Activated CD4-positive, alpha-beta T cell treated with anti-CD3 and anti-CD28 coated beads, Interleukin-2, amount 10 ng/mL, durations not matched to agents 7 days and 5 days (primary cell): ENCODE measurements at regions not wholly inside any gene's neighbourhood (a gene's known extent, or its start where the extent isn't known, plus 50 kb on each side); places are given as distances from the start of the nearest gene placed in this dataset.

Experiments used
- CTCF ChIA-PET: fragments of 350-600 bp; sonication (Branson Sonifier 250); formaldehyde crosslinking; loops from one replicate; lab custom pipeline; 2021; ENCODE audit warnings: antibody characterized with exemption; lab: Charles Lee
- POLR2A ChIA-PET: fragments of 350-600 bp; sonication (Branson Sonifier 250); formaldehyde crosslinking; loops from one replicate; lab custom pipeline; 2021; ENCODE audit warnings: antibody characterized with exemption; lab: Charles Lee
- DNase-seq: peaks from one replicate; pipeline ENCODE4 v3.0.0-alpha.2; 2020
- H3K27ac Mint-ChIP-seq: one replicate; pipeline ENCODE4 v1.8.0; 2021; ENCODE audit warnings: mild to moderate bottlenecking, moderate library complexity, mixed read lengths
- H3K27me3 Mint-ChIP-seq: one replicate; pipeline ENCODE4 v1.8.0; 2021; ENCODE audit warnings: mixed read lengths
- H3K36me3 Mint-ChIP-seq: one replicate; pipeline ENCODE4 v1.8.0; 2021; ENCODE audit warnings: low read depth, mixed read lengths
- H3K4me1 Mint-ChIP-seq: one replicate; pipeline ENCODE4 v1.8.0; 2021; ENCODE audit warnings: mixed read lengths
- H3K4me3 Mint-ChIP-seq: one replicate; pipeline ENCODE4 v1.8.0; 2021; ENCODE audit warnings: mild to moderate bottlenecking, moderate library complexity, mixed read lengths
- H3K9me3 Mint-ChIP-seq: one replicate; pipeline ENCODE4 v1.8.0; 2021; ENCODE audit warnings: mixed read lengths

DNA sequence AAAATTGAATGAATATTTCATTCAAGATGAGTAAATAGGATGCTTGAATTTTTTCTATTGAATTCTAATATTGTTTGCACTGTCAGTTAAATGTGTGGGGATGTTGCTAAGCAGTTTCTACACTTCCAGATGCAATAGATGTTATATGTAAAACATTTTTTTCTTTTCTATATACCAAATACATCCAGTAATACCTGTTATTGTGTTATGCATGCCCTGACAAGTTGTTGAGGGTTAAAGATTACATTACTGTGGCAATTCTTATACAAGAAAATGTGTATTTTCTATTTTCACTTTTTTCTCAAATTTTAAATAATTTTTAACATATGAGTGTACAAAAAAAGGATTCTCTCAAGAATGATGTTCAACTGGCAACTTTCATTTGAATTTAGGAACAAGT, 713.9 kb downstream of the GATA3 start:
- Mint-ChIP-seq H3K27ac (no peak overlapping the region), H3K36me3 (no peaks in the 10 kb centered on the region), H3K27me3 (no peaks in the 10 kb centered on the region), H3K4me1 (no peaks in the 10 kb centered on the region), H3K9me3 (no peaks in the 10 kb centered on the region), H3K4me3 (no peak overlapping the region)
- POLR2A ChIA-PET = interaction anchor here (0.7 kb wide), 1 partner anchor 767 kb away, joined by 4 read pairs; no protein-coding TSS in a partner anchor
- DNase-seq = no peak
- CTCF ChIA-PET = interaction anchor here (0.6 kb wide), 1 partner anchor 487 kb away, joined by 3 read pairs; no protein-coding TSS in a partner anchor

DNA sequence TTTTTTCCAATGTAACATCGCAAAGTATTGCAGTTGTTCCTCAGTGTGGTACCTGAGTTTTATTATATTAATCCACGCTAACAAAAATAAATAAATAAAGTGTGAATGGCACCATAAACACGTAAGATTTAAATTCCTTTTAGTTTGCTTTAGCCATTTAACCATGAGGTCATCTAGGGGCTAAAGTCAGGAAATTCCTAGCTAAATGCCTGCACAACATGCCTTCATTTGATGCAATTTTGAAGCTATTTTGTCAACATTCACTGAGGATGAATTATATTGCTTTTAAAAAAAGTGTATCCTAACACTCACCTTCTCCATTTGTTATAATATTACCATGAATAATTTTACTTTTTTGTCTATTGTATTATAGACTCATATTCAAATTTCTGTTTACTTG, 714.4 kb downstream of the GATA3 start:
- no peak overlapping the region for H3K27ac Mint-ChIP-seq

DNA sequence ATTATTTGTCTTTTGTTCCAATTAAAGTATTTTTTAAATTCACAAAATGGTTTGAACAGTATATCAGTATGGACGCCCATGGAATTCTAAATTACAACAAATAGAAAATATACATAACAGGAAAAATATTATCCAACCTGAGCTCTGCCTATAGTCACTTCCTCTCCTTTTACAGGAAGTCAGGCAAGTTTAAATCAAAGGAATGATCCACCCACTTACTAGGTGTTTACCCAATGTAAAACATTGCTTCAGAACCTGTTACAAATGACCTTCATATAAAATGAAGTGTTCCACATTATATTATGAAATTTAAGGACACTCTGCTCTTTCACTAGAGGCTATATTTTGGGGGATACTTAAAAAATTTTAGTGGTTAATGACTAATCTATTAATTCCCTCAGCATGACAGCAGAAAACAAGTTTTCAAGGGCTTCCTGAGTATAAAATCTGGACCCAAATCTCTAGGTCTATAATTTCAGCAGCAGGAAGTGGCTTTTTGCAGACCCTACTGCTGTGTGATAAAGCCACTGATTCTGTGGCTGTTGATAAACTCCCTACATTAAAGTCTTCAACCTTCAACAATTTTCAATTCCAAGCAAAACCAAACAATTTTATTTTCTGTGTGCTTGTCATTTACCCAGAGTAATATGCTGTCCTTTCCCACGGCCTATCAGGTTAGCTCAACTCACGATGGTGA, 722.6 kb downstream of the GATA3 start:
- Mint-ChIP-seq H3K27me3 (no peaks in the 10 kb centered on the region), H3K4me3 (no peak overlapping the region), H3K27ac (peak overlapping the region; percentile 63), H3K36me3 (no peaks in the 10 kb centered on the region), H3K9me3 (peaks cover 3% of the 10 kb centered on the region), H3K4me1 (peaks cover 14% of the 10 kb centered on the region)
- POLR2A ChIA-PET = no interaction called here
- no peak for DNase-seq
- CTCF ChIA-PET = no interaction called here

More for the DNA sequence above, 714.4 kb downstream of the GATA3 start:
- Mint-ChIP-seq H3K4me1 (no peaks in the 10 kb centered on the region), H3K4me3 (no peak overlapping the region), H3K27me3 (no peaks in the 10 kb centered on the region), H3K36me3 (no peaks in the 10 kb centered on the region), H3K9me3 (no peaks in the 10 kb centered on the region)
- DNase-seq = no peak
- ChIA-PET CTCF (no interaction called here), POLR2A (no interaction called here)

DNA sequence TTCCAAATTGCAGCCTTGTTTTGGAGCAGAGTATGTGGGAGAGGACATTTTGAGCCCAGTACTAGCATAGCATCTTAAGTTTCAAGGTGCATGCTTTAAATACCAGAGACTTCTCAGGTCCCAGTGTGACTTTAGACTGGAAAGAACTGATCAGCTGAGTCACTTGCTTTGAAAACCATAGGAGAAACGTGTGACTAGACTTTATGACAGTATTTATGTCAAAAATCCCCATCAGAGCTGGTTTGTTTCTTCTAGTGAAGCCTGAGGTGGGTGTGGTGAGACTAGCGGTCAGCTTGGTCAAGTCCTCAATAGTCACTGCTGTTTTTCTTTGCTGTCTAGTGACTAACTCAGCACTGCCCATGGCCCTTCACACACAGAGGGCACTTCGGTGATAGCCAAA, 724.2 kb downstream of the GATA3 start:
- Mint-ChIP-seq H3K27me3 (no peaks in the 10 kb centered on the region), H3K36me3 (no peaks in the 10 kb centered on the region), H3K9me3 (peaks cover 3% of the 10 kb centered on the region), H3K4me3 (no peak overlapping the region), H3K4me1 (peaks cover 14% of the 10 kb centered on the region), H3K27ac (no peak overlapping the region)
- ChIA-PET CTCF (no interaction called here), POLR2A (no interaction called here)
- DNase-seq = no peak

DNA sequence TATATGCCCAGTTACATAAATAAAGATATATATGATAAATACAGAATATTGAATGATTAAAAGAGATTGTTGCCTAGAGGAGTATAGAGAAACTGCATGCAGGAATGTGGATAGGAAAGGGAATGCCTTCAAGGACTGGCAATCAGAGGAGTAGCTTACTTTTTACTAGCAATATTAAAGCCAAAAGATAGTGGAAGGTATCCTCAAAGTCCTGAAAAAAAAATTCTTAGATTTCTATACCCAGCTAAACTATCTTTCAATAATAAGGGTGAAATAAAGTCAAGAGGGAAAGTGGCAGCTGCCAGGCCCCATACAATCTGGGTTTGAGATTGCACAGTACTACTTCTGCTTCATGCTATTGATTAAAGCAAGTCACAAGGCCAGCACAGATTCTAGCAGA, 733.2 kb downstream of the GATA3 start:
- POLR2A ChIA-PET = no interaction called here
- H3K27ac Mint-ChIP-seq = no peak overlapping the region
- H3K4me1 Mint-ChIP-seq = no peaks in the 10 kb centered on the region
- CTCF ChIA-PET = interaction anchor here (0.5 to 0.9 kb wide), 3 partner anchors 78 to 728 kb away, joined by 3 to 7 read pairs (median 4); no protein-coding TSS in a partner anchor
- peaks cover 18% of the 10 kb centered on the region for H3K9me3 Mint-ChIP-seq
- H3K36me3 Mint-ChIP-seq = no peaks in the 10 kb centered on the region
- H3K4me3 Mint-ChIP-seq = no peak overlapping the region
- no peak for DNase-seq
- H3K27me3 Mint-ChIP-seq = no peaks in the 10 kb centered on the region

DNA sequence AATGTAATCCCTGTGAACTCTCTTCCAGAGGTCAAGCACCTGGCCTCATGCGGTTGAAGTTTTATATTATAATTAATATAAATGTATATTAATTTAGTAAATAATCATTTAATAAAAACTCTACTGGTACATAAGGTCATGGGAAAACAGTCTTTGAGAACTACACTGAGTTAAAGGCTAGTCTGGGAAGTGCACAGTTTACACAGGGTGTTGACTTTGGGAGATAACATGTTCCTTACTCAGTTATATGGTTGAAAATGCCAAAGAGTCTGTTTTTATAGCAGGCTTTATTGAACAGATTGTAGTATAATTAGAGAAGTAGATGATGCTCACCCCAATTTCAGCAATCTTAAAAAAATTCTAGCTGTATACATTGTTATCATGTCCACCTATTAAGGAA, 735.9 kb downstream of the GATA3 start:
- no peaks in the 10 kb centered on the region for H3K4me1 Mint-ChIP-seq
- H3K27ac Mint-ChIP-seq = no peak overlapping the region
- H3K4me3 Mint-ChIP-seq = no peak overlapping the region
- DNase-seq = no peak
- no peaks in the 10 kb centered on the region for H3K27me3 Mint-ChIP-seq
- CTCF ChIA-PET = interaction anchor here (0.6 kb wide), 1 partner anchor 39 kb away, joined by 4 read pairs; no protein-coding TSS in a partner anchor
- H3K9me3 Mint-ChIP-seq = peaks cover 11% of the 10 kb centered on the region
- POLR2A ChIA-PET = no interaction called here
- H3K36me3 Mint-ChIP-seq = no peaks in the 10 kb centered on the region

DNA sequence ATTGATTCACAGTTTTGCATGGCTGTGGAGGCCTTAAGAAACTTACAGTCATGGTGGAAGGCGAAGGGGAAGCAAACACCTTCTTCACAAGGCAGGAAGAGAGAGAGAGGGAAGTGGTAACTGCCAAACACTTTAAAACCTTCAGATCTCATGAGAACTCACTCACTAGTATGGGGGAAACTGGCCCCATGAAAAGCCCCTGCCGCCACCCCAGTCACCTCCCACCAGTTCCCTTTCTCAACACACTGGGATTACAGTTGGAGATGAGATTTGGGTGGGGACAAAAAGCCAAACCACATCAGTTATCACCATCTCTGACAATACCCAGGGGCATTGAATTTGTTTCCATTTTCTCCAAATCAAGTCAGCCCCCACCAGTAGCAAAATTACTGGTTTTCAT, 740.4 kb downstream of the GATA3 start:
- Mint-ChIP-seq H3K36me3 (no peaks in the 10 kb centered on the region), H3K4me1 (no peaks in the 10 kb centered on the region), H3K4me3 (no peak overlapping the region), H3K9me3 (peaks cover 3% of the 10 kb centered on the region), H3K27me3 (no peaks in the 10 kb centered on the region), H3K27ac (no peak overlapping the region)
- ChIA-PET CTCF (no interaction called here), POLR2A (no interaction called here)
- DNase-seq = no peak

DNA sequence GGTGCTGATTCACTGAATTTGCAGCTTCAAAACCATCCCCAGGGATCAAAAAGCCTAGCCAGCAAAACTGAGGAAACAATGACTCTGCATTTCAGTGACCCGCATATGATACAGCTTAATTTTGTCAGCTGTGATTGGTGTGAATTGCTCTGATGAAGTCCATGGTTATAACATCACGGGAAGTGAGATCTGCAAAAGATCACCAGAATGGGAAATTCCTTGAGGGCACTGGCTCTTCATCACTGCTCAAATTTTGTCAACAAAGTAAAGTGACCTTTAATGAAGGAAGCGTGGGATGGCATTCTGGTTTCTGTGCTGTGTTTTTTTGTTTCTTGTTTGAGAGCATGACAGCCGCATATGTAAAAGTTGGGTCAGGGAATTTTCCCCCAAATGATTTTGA, 745.9 kb downstream of the GATA3 start:
- Mint-ChIP-seq H3K36me3 (no peaks in the 10 kb centered on the region), H3K27ac (no peak overlapping the region), H3K4me3 (no peak overlapping the region), H3K27me3 (no peaks in the 10 kb centered on the region), H3K4me1 (no peaks in the 10 kb centered on the region), H3K9me3 (peaks cover 4% of the 10 kb centered on the region)
- ChIA-PET CTCF (no interaction called here), POLR2A (no interaction called here)
- DNase-seq = no peak

DNA sequence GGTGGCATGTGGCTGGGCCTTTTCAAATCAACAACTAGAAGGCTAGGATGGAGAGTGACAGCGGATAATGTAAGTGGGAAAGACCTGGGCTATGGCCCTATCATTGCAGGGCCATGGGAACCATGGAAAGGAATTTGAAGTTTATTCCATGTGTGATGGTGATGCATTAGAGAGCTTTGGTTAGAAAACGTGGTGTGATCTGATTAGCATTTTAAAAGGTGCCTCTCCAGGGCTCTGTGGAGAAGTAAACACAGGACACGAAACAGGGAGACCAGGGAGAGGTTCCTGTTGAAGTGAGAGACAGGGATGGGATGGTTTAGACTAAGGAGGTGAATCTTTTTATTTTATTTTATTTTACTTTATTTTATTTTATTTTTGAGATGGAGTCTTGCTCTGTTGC, 749.5 kb downstream of the GATA3 start:
- DNase-seq = no peak
- H3K9me3 Mint-ChIP-seq = peaks cover 18% of the 10 kb centered on the region
- no peak overlapping the region for H3K4me3 Mint-ChIP-seq
- peaks cover 1% of the 10 kb centered on the region for H3K4me1 Mint-ChIP-seq
- CTCF ChIA-PET = no interaction called here
- H3K27ac Mint-ChIP-seq = no peak overlapping the region
- POLR2A ChIA-PET = no interaction called here
- peaks cover 2% of the 10 kb centered on the region for H3K36me3 Mint-ChIP-seq
- no peaks in the 10 kb centered on the region for H3K27me3 Mint-ChIP-seq

DNA sequence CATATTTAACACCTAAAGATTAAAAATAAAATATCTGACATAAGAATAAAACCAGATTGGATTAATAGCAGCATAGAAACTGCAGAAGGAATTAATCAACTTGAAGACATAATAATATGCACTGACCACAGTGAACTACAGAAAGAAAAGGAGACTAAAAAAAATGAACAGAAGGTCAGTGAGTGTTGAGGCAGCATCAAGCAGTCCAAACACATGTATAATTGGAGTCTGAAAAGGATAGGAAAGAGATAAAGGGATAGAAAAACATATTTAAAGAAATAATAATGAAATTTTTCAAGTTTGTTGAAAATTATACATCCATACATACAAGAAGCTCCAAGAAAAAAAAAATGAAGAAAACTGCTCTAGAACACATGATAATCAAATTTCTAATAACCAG, 756.2 kb downstream of the GATA3 start:
- peaks cover 1% of the 10 kb centered on the region for H3K4me1 Mint-ChIP-seq
- H3K27ac Mint-ChIP-seq = no peak overlapping the region
- CTCF ChIA-PET = no interaction called here
- no peaks in the 10 kb centered on the region for H3K27me3 Mint-ChIP-seq
- POLR2A ChIA-PET = no interaction called here
- peaks cover 2% of the 10 kb centered on the region for H3K36me3 Mint-ChIP-seq
- no peak for DNase-seq
- peaks cover 11% of the 10 kb centered on the region for H3K9me3 Mint-ChIP-seq
- H3K4me3 Mint-ChIP-seq = no peak overlapping the region

DNA sequence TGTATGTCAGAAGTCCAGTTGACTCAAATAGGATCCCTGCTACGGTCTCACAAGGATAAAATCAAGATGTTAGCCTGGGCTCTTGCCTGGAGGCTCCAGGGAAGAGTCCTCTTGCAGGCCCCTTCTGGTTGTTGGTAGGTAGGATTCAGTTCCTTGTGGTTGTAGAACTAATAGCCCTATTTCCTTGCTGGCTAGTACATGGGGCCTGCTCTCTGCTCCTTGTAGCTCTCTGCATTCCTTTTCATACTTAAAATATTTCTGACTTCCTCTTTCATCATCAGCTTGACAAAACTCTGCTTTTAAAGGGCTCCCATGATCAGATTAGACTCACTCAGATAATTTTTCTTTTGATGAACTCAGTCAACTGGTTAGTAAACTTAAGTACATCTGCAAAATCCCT, 756.7 kb downstream of the GATA3 start:
- no peak overlapping the region for H3K27ac Mint-ChIP-seq
- DNase-seq = no peak
- H3K36me3 Mint-ChIP-seq = peaks cover 2% of the 10 kb centered on the region
- peaks cover 9% of the 10 kb centered on the region for H3K9me3 Mint-ChIP-seq
- POLR2A ChIA-PET = no interaction called here
- peaks cover 1% of the 10 kb centered on the region for H3K4me1 Mint-ChIP-seq
- CTCF ChIA-PET = no interaction called here
- no peak overlapping the region for H3K4me3 Mint-ChIP-seq
- no peaks in the 10 kb centered on the region for H3K27me3 Mint-ChIP-seq

DNA sequence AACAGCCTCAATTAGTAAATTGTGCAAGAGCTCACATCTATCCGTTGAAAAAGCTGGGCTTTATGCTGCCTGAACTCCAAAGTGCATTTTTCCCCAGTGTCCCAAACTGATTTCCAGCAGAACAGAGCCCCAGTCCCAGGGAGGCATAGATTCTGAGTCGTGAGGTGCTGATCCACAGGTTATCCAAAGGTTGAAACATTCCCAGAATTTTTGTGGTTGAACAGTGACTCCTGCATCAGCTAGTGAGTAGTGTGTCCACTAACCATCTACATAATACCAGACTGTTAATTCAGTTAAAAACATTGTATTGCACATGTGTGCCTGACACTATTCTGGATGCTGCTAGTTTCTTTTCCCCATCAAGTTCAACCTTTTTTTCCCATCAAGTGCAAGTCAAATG, 761.5 kb downstream of the GATA3 start:
- Mint-ChIP-seq H3K4me1 (no peaks in the 10 kb centered on the region), H3K27ac (no peak overlapping the region), H3K36me3 (no peaks in the 10 kb centered on the region), H3K27me3 (no peaks in the 10 kb centered on the region), H3K9me3 (no peaks in the 10 kb centered on the region), H3K4me3 (no peak overlapping the region)
- POLR2A ChIA-PET = no interaction called here
- CTCF ChIA-PET = no interaction called here
- no peak for DNase-seq

DNA sequence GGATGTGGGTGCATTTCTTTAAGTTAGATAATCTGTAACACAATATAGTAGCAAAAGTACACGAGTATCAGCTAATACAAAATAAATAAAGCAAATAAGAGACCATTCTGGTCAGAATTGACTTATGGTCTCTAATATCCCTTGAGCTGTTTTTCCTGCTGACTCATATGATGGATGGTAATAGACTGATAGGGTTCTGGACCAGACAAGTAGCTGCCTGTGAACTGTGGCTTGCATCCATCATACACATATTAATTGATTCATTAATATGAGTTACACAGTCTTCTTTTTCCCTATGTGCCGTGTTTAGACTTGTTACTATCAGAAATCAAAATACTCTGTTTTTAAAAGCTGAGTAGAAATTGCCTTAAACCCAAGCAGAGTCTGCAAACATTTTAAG, 762.8 kb downstream of the GATA3 start:
- Mint-ChIP-seq H3K9me3 (no peaks in the 10 kb centered on the region), H3K4me1 (no peaks in the 10 kb centered on the region)
- POLR2A ChIA-PET = no interaction called here

DNA sequence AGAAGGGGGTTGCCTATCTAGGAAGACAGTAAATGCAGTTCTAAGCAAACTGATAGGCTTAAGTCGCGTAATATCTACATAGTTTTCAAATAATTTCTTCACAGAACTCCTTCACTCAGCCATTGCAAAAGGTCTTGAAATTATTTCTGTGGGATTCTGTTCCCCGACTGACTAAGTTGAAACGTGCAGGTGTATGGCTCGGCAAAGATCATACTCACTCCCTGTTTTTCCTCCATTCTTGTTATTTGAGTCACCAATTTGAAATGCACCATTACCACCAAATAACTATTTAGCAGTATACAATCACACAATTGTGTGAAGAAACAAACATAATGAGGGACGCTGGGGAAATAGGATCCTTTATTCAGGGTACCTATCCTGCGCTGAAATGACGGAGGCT, 771.1 kb downstream of the GATA3 start:
- ChIA-PET CTCF (no interaction called here), POLR2A (no interaction called here)
- no peak overlapping the region for H3K27ac Mint-ChIP-seq
- H3K36me3 Mint-ChIP-seq = no peaks in the 10 kb centered on the region
- no peaks in the 10 kb centered on the region for H3K27me3 Mint-ChIP-seq
- no peaks in the 10 kb centered on the region for H3K9me3 Mint-ChIP-seq
- DNase-seq = no peak
- H3K4me3 Mint-ChIP-seq = no peak overlapping the region
- no peaks in the 10 kb centered on the region for H3K4me1 Mint-ChIP-seq

More for the DNA sequence above, 762.8 kb downstream of the GATA3 start:
- no peak for DNase-seq
- CTCF ChIA-PET = interaction anchor here (0.5 kb wide), 1 partner anchor 616 kb away, joined by 3 read pairs; no protein-coding TSS in a partner anchor
- Mint-ChIP-seq H3K27ac (no peak overlapping the region), H3K36me3 (no peaks in the 10 kb centered on the region), H3K27me3 (no peaks in the 10 kb centered on the region), H3K4me3 (no peak overlapping the region)
